ENCODE measurements at regions not wholly inside any gene's neighbourhood (a gene's known extent, or its start where the extent isn't known, plus 50 kb on each side); places are given as distances from the start of the nearest gene placed in this dataset.

GRCh38 chr3:164095279-164095678 lies 983.0 kb downstream of the SI start:
- no peak for ATAC-seq (ENCODE audit: insufficient read depth, low FRiP score)
- WGBS, 2 donors: 35 to 43% methylated on average over 3 of the region's 3 CpGs

GRCh38 chr3:164094546-164094945 lies 983.8 kb downstream of the SI start:
- no peak for TF ChIP-seq CTCF (IDR thresholded peaks at IDR 0.05; ENCODE audit: control extremely low read depth, extremely low read depth)
- ATAC-seq (ENCODE audit: insufficient read depth, low FRiP score) (no peak), DNase-seq (no peak)
- Histone ChIP-seq H3K9me3 (ENCODE audit: control insufficient read depth in 4 of 4, insufficient read depth in 3 of 4, low read length in 3 of 4) (peaks cover 0 to 4% (median 0%) of the 10 kb centered on the region in 4 donors), H3K9ac (ENCODE audit: insufficient read depth in 1 of 2, low read length in 2 of 2) (no peak overlapping the region), H3K36me3 (ENCODE audit: control insufficient read depth in 4 of 4, insufficient read depth in 4 of 4, low read length in 4 of 4) (no peaks in the 10 kb centered on the region), H3K27ac (ENCODE audit: low read depth in 1 of 2, low read length in 1 of 2) (no peak overlapping the region), H3K4me1 (ENCODE audit: control insufficient read depth in 5 of 5, insufficient read depth in 5 of 5, low read length in 5 of 5) (no peaks in the 10 kb centered on the region), H3K27me3 (ENCODE audit: control insufficient read depth in 3 of 3, insufficient read depth in 3 of 3, low read length in 2 of 3) (no peaks in the 10 kb centered on the region), H3K4me3 (no peak overlapping the region)
- 67 to 74% methylated on average over 1 of the region's 1 CpG for WGBS, 2 donors

More at GRCh38 chr3:164095279-164095678, 983.0 kb downstream of the SI start:
- Histone ChIP-seq H3K27ac (ENCODE audit: low read depth in 1 of 2, low read length in 1 of 2) (no peak overlapping the region), H3K4me3 (no peak overlapping the region), H3K4me1 (ENCODE audit: control insufficient read depth in 5 of 5, insufficient read depth in 5 of 5, low read length in 5 of 5) (no peaks in the 10 kb centered on the region), H3K27me3 (ENCODE audit: control insufficient read depth in 3 of 3, insufficient read depth in 3 of 3, low read length in 2 of 3) (no peaks in the 10 kb centered on the region), H3K9ac (ENCODE audit: insufficient read depth in 1 of 2, low read length in 2 of 2) (no peak overlapping the region), H3K9me3 (ENCODE audit: control insufficient read depth in 4 of 4, insufficient read depth in 3 of 4, low read length in 3 of 4) (no peaks in the 10 kb centered on the region), H3K36me3 (ENCODE audit: control insufficient read depth in 4 of 4, insufficient read depth in 4 of 4, low read length in 4 of 4) (no peaks in the 10 kb centered on the region)
- DNase-seq: no peak
- no peak for TF ChIP-seq CTCF (IDR thresholded peaks at IDR 0.05; ENCODE audit: control extremely low read depth, extremely low read depth)

GRCh38 chr3:164080208-164080607 lies 998.1 kb downstream of the SI start:
- H3K9ac ChIP-seq (ENCODE audit: insufficient read depth in 1 of 2, low read length in 2 of 2): no peak overlapping the region
- DNase-seq: no peak
- TF ChIP-seq CTCF (IDR thresholded peaks at IDR 0.05; ENCODE audit: control extremely low read depth, extremely low read depth): no peak
- 88 to 91% methylated on average over 2 of the region's 2 CpGs for WGBS, 2 donors
- no peak overlapping the region for H3K27ac ChIP-seq (ENCODE audit: low read depth in 1 of 2, low read length in 1 of 2)
- H3K36me3 ChIP-seq (ENCODE audit: control insufficient read depth in 4 of 4, insufficient read depth in 4 of 4, low read length in 4 of 4): no peaks in the 10 kb centered on the region
- H3K9me3 ChIP-seq (ENCODE audit: control insufficient read depth in 4 of 4, insufficient read depth in 3 of 4, low read length in 3 of 4): no peaks in the 10 kb centered on the region
- no peaks in the 10 kb centered on the region for H3K4me1 ChIP-seq (ENCODE audit: control insufficient read depth in 5 of 5, insufficient read depth in 5 of 5, low read length in 5 of 5)
- ATAC-seq (ENCODE audit: insufficient read depth, low FRiP score): no peak
- H3K4me3 ChIP-seq: no peak overlapping the region
- no peaks in the 10 kb centered on the region for H3K27me3 ChIP-seq (ENCODE audit: control insufficient read depth in 3 of 3, insufficient read depth in 3 of 3, low read length in 2 of 3)

GRCh38 chr3:164064298-164064697 lies 1014.0 kb downstream of the SI start:
- no peaks in the 10 kb centered on the region for H3K27me3 ChIP-seq (ENCODE audit: control insufficient read depth in 3 of 3, insufficient read depth in 3 of 3, low read length in 2 of 3)
- no peak for ATAC-seq (ENCODE audit: insufficient read depth, low FRiP score)
- no peaks in the 10 kb centered on the region for H3K4me1 ChIP-seq (ENCODE audit: control insufficient read depth in 5 of 5, insufficient read depth in 5 of 5, low read length in 5 of 5)
- no peaks in the 10 kb centered on the region for H3K36me3 ChIP-seq (ENCODE audit: control insufficient read depth in 4 of 4, insufficient read depth in 4 of 4, low read length in 4 of 4)
- H3K9ac ChIP-seq (ENCODE audit: insufficient read depth in 1 of 2, low read length in 2 of 2): no peak overlapping the region
- H3K9me3 ChIP-seq (ENCODE audit: control insufficient read depth in 4 of 4, insufficient read depth in 3 of 4, low read length in 3 of 4): peaks cover 0 to 1% (median 0%) of the 10 kb centered on the region in 4 donors
- no peak overlapping the region for H3K4me3 ChIP-seq
- TF ChIP-seq CTCF (IDR thresholded peaks at IDR 0.05; ENCODE audit: control extremely low read depth, extremely low read depth): no peak
- 59 to 77% methylated on average over 1 of the region's 1 CpG for whole genome bisulfite sequencing, 2 donors
- no peak for DNase-seq
- no peak overlapping the region for H3K27ac ChIP-seq (ENCODE audit: low read depth in 1 of 2, low read length in 1 of 2)

All from lung (tissue), 11 donors.